CD4-positive, alpha-beta T cell treated with Interleukin-15 for 1 hour (primary cell): ENCODE measurements at regions not wholly inside any gene's neighbourhood (a gene's known extent, or its start where the extent isn't known, plus 50 kb on each side); places are given as distances from the start of the nearest gene placed in this dataset.

Experiments used
- DNase-seq: peaks from one replicate; pipeline ENCODE4 v3.0.0-alpha.2; 2020

GRCh38 chr5:73373814-73374510 is 74.6 kb downstream of the FOXD1 start:
- no peak for DNase-seq

GRCh38 chr5:73370640-73371583 is 77.7 kb downstream of the FOXD1 start:
- no peak for DNase-seq

GRCh38 chr5:73370095-73370494 is 78.5 kb downstream of the FOXD1 start:
- no peak for DNase-seq

DNA sequence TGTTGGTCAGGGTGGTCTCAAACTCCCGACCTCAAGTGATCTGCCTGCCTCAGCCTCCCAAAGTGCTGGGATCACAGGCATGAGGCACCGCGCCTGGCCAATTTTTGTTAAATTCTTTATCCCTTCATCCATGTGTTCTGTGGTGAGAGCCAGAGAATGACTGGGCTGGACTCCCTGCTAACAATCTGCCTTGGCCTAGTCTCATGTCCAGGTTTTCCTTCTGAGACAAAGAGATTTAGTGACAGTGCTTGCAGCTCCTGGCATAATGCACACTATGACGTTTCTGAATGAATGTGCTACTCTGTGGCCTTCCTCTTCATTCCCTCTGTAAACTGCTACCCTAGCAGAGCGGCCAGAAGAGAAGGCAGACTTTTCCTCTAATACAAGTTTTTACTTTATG is 79.3 kb downstream of the FOXD1 start:
- DNase-seq: no peak

DNA sequence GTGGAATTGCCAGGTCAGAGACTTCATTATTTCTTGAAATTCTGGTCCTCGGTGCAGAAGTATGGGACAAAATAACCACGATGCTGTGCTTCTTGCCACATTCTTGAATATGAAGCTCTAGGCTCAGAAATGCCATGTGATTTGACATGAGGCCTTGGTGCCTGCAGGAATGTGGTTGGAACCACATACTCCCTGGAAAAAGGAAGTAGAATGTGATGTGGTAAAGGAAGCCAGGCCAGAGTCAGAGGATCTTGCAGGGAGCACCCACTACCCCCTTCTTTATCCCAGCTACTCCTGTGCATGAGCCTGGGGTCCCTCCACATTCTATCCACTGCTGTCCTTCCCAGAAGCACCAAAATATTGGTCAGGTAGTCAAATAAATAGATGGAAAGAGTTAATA is 80.9 kb downstream of the FOXD1 start:
- DNase-seq: no peak

- no peak for DNase-seq
Measured at GRCh38 chr5:73365990-73366667, 82.4 kb downstream of the FOXD1 start.

- no peak for DNase-seq
Measured at GRCh38 chr5:73365301-73365853, 83.2 kb downstream of the FOXD1 start.

DNA sequence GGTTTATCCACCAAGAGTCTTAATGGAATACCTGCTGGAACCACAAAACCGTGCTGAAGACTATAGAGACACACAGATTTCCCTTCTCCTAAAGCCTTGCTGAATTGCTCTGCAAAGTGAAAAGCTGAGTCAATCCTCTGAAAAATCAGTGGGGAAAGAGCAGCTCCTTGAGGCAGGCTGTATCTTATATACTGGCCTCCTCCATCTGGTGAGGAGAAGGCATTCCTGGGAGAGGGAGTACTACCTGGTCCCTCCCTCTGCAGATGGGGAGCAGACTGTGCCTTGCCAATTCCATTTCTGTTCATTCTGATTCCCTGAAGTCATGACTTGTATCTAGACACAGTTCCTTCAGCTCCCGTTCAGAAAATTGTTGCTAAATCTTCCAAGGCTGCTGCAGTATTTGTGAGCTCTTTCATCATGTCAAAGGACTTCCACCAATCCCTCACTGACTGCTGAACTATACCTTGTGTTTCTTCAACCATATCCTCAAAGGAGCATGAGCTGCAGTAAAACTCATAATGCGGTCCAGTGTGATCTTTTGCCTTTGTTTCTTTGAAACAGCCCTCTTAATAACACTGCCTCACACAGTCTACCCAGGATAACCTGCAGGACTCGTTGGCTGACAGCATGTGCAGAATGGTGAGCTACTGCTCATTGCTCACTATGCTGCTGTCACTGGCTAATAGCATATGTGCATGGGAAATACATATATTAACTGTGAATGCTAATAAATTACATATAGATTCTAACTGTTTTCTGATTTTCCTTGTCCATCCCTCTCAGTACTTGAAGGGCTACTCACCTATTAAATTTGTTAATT is 84.5 kb downstream of the FOXD1 start:
- DNase-seq: no peak

GRCh38 chr5:73359395-73359794 is 89.2 kb downstream of the FOXD1 start:
- no peak for DNase-seq

- DNase-seq: no peak
Measured at GRCh38 chr5:73358366-73358765, 90.2 kb downstream of the FOXD1 start.

DNA sequence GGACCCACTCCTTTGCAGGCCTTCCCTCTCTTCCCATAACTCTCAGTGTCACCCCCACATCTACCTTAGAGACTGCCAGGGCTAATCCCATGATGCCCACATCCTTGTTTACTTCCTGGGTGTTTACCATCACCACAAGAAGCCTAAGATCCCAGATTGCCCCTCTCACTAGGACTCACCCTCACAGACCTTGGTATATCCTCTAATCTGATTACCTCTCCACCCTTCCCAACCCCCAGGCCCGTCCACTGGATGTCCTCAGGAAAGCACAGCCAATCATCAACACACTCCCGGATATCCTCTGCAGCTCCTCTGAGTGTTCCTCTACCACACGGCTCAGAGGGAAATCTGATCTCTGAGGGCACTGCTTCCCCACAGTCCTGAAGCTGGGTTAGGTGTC is 91.0 kb downstream of the FOXD1 start:
- no peak for DNase-seq

GRCh38 chr5:73355108-73355507 is 93.5 kb downstream of the FOXD1 start:
- no peak for DNase-seq

- no peak for DNase-seq
Measured at GRCh38 chr5:73354406-73354805, 94.2 kb downstream of the FOXD1 start.

- no peak for DNase-seq
Measured at GRCh38 chr5:73352649-73353230, 95.8 kb downstream of the FOXD1 start.

DNA sequence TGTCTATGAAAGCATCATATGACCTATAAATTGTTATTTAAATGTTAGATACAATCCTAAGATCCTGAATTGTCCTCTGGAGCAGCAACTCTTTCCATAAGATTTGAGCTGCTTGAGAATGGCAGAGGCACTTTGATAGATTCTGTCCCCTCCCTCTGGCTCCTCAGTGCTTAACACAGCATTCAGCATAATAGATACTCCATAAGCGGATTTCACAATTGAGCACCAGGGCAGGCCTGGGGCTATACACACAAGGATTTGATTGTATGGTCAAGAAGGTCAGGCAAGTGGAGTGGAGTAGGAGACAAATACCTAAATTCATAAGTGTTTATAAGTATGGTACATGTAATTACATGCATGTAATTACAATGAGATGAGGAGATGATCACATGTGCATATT is 96.3 kb downstream of the FOXD1 start:
- no peak for DNase-seq

DNA sequence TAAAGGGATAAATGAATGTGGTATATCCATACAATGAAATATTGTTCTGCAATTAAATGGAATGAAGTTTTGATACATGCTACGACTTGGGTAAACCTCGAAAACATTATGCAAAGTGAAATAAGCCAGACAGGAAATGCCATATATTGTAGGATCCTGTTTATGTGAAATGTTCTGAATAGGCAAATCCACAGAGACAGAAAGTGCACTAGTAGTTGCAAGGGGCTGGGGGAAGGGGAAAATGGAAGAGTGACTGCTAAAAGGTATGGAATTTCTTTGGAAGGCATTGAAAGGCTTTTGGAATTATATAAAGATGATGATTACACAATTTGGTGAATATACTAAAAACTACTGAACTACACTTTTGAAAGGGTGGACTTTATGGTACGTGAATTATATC is 97.0 kb downstream of the FOXD1 start:
- no peak for DNase-seq

DNA sequence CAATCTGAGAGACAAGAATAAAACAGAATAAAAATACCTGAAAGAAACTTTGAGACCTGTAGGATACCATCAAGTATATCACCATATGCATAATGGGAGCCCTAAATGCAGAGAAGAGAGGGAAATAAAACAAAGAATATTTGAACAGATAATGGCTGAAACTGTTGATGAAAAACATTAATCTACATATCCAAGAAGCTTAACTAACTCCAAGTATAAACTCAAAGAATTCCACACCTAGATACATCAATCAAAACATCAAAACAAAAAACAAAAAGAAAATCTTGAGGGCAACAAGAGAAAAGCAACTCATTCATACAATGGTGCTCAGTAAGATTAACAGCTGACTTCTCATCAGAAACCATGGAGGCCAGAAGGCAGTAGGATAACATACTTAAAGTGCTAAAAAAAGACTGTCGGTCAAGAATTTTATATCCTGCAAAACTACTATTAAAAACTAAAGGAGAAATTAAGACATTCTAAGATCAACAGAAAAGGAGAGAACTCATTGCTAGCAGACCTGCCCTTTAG is 101.6 kb downstream of the FOXD1 start:
- DNase-seq: no peak

DNA sequence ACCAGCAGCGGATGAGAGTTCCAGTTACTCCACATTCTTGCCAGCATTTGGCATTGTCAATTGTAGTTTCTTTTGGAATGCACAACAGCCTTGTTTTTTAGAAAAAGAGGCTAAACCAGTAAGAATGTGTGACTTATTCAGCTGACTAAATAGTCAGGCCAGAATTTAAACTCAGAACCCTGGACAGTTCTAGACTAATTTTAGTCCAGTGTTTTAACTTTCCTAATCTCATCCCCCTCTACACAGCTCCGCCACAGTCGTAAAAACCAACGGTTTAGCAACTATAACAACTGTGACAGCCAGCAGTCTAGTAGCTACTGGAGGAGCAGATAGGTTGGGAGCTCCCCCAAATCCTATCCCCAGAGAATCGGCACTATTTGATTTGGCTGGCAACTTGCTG is 103.7 kb downstream of the FOXD1 start:
- DNase-seq: no peak

- no peak for DNase-seq
Measured at GRCh38 chr5:73339711-73340110, 108.9 kb downstream of the FOXD1 start.

DNA sequence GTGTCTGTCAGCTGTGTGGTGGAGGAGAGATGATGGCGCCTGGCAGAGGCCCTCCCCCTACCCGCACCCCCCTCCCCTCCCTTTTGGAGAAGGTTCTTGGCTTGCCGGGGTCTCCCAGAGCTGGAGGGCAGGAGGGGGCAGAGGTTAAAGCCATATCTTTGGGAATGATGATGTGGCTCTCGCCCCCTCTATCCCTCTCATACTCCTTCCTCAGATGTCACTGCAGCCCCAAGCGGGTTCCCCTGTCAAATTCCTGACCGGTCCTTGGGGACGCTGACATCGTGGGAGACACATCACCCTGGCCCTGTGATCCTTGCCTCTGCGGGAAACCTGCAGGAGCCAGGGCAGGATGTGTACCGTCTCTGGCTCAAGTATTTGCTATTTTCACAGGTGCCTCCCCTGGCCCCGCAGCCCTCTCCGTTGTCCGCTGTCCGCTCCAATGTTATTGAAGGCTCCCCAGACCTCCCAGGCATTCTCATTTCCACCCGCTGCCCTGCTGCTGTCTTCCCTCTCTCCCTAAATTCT is 109.5 kb downstream of the FOXD1 start:
- DNase-seq: no peak

DNA sequence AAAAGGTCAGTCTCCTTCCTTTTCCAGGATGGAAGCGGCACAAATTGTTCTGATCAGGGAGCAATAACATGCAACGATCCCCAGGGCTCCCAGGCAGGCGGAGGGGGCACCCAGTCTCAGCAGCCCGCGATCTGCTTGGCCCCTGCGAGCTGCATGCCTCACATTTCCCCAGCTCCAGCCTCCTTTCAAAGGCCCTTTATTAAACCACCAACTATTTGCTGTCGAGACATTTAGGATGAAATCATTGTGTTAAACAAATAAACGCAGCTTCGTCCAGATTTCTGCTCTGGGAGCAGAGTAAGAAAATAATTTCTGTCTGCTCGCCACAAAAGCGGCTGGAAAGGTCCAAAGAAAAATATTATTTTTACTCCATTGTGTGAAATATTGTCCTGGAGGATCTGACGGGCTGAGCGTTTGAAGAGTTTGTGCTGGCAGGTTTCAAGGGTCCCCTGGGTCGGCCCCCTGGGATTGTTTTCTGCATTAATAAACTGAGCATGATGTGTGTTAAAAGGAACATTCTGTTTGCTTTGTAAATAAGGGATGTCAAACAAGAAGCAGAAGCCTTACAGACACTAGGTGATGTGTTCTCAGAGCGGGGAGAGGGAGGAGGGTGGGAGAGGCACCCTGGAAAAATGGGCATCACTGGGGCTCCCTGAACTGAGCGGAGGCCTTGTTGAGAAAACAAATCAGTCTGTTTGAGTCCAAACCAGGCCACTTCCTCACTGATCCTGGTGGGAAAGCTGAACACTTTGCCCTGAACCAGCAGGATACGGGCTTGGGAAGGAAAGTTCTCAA is 110.1 kb downstream of the FOXD1 start:
- DNase-seq: no peak
